ENCODE measurements at regions not wholly inside any gene's neighbourhood (a gene's known extent, or its start where the extent isn't known, plus 50 kb on each side); places are given as distances from the start of the nearest gene placed in this dataset.

GRCh38 chr20:40449144-40449690 lies 239.8 kb downstream of the MAFB start:
- DNase-seq (ENCODE audit: low read depth in 3 of 3), result no peak

GRCh38 chr20:40446888-40447287 lies 242.1 kb downstream of the MAFB start:
- no peak for DNase-seq (ENCODE audit: low read depth in 3 of 3)

- no peak for DNase-seq (ENCODE audit: low read depth in 3 of 3)
Measured at GRCh38 chr20:40444516-40444915, 244.5 kb downstream of the MAFB start.

GRCh38 chr20:40443753-40444152 lies 245.3 kb downstream of the MAFB start:
- DNase-seq (ENCODE audit: low read depth in 3 of 3), result no peak

GRCh38 chr20:40442181-40442963 lies 246.7 kb downstream of the MAFB start:
- no peak for DNase-seq (ENCODE audit: low read depth in 3 of 3)

- DNase-seq (ENCODE audit: low read depth in 3 of 3), result no peak
Measured at GRCh38 chr20:40441771-40442170, 247.3 kb downstream of the MAFB start.

GRCh38 chr20:40438161-40438830 lies 250.7 kb downstream of the MAFB start:
- DNase-seq (ENCODE audit: low read depth in 3 of 3), result no peak

- no peak for DNase-seq (ENCODE audit: low read depth in 3 of 3)
Measured at GRCh38 chr20:40436011-40436410, 253.0 kb downstream of the MAFB start.

- DNase-seq (ENCODE audit: low read depth in 3 of 3), result no peak
Measured at GRCh38 chr20:40435146-40435895, 253.7 kb downstream of the MAFB start.

GRCh38 chr20:40434122-40434521 lies 254.9 kb downstream of the MAFB start:
- DNase-seq (ENCODE audit: low read depth in 3 of 3), result no peak

- no peak for DNase-seq (ENCODE audit: low read depth in 3 of 3)
Measured at GRCh38 chr20:40433341-40433861, 255.6 kb downstream of the MAFB start.

GRCh38 chr20:40431611-40432010 lies 257.4 kb downstream of the MAFB start:
- DNase-seq (ENCODE audit: low read depth in 3 of 3), result no peak

- no peak for DNase-seq (ENCODE audit: low read depth in 3 of 3)
Measured at GRCh38 chr20:40431112-40431511, 257.9 kb downstream of the MAFB start.

GRCh38 chr20:40427026-40427425 lies 262.0 kb downstream of the MAFB start:
- DNase-seq (ENCODE audit: low read depth in 3 of 3), result no peak

- DNase-seq (ENCODE audit: low read depth in 3 of 3), result no peak
Measured at GRCh38 chr20:40424695-40425094, 264.3 kb downstream of the MAFB start.

- no peak for DNase-seq (ENCODE audit: low read depth in 3 of 3)
Measured at GRCh38 chr20:40422656-40423055, 266.4 kb downstream of the MAFB start.

GRCh38 chr20:40416274-40416673 lies 272.8 kb downstream of the MAFB start:
- DNase-seq (ENCODE audit: low read depth in 3 of 3), result no peak

GRCh38 chr20:40414843-40415615 lies 274.0 kb downstream of the MAFB start:
- DNase-seq (ENCODE audit: low read depth in 3 of 3), result no peak

GRCh38 chr20:40410028-40410427 lies 279.0 kb downstream of the MAFB start:
- DNase-seq (ENCODE audit: low read depth in 3 of 3), result no peak

GRCh38 chr20:40397467-40397866 lies 291.6 kb downstream of the MAFB start:
- no peak for DNase-seq (ENCODE audit: low read depth in 3 of 3)

Data from stimulated activated CD4-positive, alpha-beta T cell treated with anti-CD3 and anti-CD28 coated beads, TNF-alpha, amount 100 ng/mL, for 24 hours (primary cell).